GM12878 (cell line): ENCODE measurements at regions not wholly inside any gene's neighbourhood (a gene's known extent, or its start where the extent isn't known, plus 50 kb on each side); places are given as distances from the start of the nearest gene placed in this dataset.

Source experiments
- ATAC-seq: fragments of 200-7000 bp; cut with Tn5 transposase; 3 replicates; pipeline ENCODE4 v1.9.1; 2020; ENCODE audit warnings: mild to moderate bottlenecking, moderate library complexity
- BruUV-seq: library from RNA; stranded (reverse); fragments of 400-500 nt; replicated peaks from 2 replicates; lab custom pipeline; 2021; lab: Mats Ljungman, UMichigan
- CTCF ChIA-PET: fragments of 300-600 bp; sonication (Branson Sonifier 250); formaldehyde crosslinking; extraction: SDS; loops from one replicate; lab custom pipeline; 2021; ENCODE audit warnings: inconsistent platforms; lab: Yijun Ruan, JAX
- POLR2A ChIA-PET: fragments of 350-600 bp; formaldehyde crosslinking; extraction: SDS; loops from one replicate; lab custom pipeline; 2021; ENCODE audit warnings: inconsistent platforms; lab: Charles Lee
- RAD21 ChIA-PET: fragments of 300-600 bp; sonication (Branson Sonifier 250); formaldehyde crosslinking; loops from one replicate; lab custom pipeline; 2023; ENCODE audit warnings: antibody characterized with exemption; ENCODE audit not compliant: unreplicated experiment; lab: Charles Lee
- SMC1A ChIA-PET: fragments of 300-600 bp; sonication (Branson Sonifier 250); formaldehyde crosslinking; loops from one replicate; lab custom pipeline; 2023; ENCODE audit not compliant: unreplicated experiment, uncharacterized antibody; lab: Charles Lee
- DNase-seq: peaks from one replicate; pipeline ENCODE4 v3.0.0-alpha.2; 2011; ENCODE audit warnings: low read depth, low spot score
- FAIRE-seq: peaks from 3 replicates; lab custom pipeline; 2011; peaks lifted over from hg19 to GRCh38; lab: Jason Lieb, UNC
- H2AFZ ChIP-seq: 2 replicates; pipeline ENCODE4 v1.6.0; 2011; ENCODE audit warnings: low read depth, low read length, control low read depth; ENCODE audit not compliant: control insufficient read depth
- H3K27ac ChIP-seq: 2 replicates; pipeline ENCODE4 v1.5.1; 2011; ENCODE audit warnings: control low read depth; ENCODE audit not compliant: control insufficient read depth, insufficient read depth
- H3K27me3 ChIP-seq, 2 experiments: replicated peaks in 1 of 2; 2 replicates each; pipeline versions ENCODE4 v1.6.0 to v1.6.1; 2011; ENCODE audit warnings: low read length in 1 of 2; ENCODE audit not compliant: control insufficient read depth in 2 of 2, insufficient read depth in 2 of 2
- H3K36me3 ChIP-seq, 2 experiments: 2 replicates each; pipeline ENCODE4 v1.5.1; 2011; ENCODE audit warnings: low read length in 1 of 2; ENCODE audit not compliant: control insufficient read depth in 2 of 2, insufficient read depth in 2 of 2
- H3K4me1 ChIP-seq: 2 replicates; pipeline ENCODE4 v1.6.1; 2011; ENCODE audit warnings: mild to moderate bottlenecking, low read length, moderate library complexity, mixed read lengths; ENCODE audit not compliant: control insufficient read depth, insufficient read depth
- H3K4me2 ChIP-seq: 2 replicates; pipeline ENCODE4 v1.6.0; 2011; ENCODE audit warnings: control low read depth; ENCODE audit not compliant: control insufficient read depth, insufficient read depth
- H3K4me3 ChIP-seq: fragments of 200-600 bp; sonication (generic); 2 replicates; pipeline ENCODE4 v1.5.1; 2016
- H3K79me2 ChIP-seq: 2 replicates; pipeline ENCODE4 v1.6.0; 2011; ENCODE audit warnings: low read length; ENCODE audit not compliant: control insufficient read depth, insufficient read depth
- H3K9ac ChIP-seq: 2 replicates; pipeline ENCODE4 v1.8.0; 2011; ENCODE audit warnings: low read length, control low read depth, mixed read lengths; ENCODE audit not compliant: control insufficient read depth, insufficient read depth
- H3K9me3 ChIP-seq: replicated peaks from 3 replicates; pipeline ENCODE4 v1.5.1; 2011; ENCODE audit warnings: mild to moderate bottlenecking, low read length; ENCODE audit not compliant: control insufficient read depth, insufficient read depth
- H4K20me1 ChIP-seq: 2 replicates; pipeline ENCODE4 v1.6.0; 2011; ENCODE audit not compliant: control insufficient read depth, insufficient read depth
- FOXK2 ChIP-seq: fragments of 450-650 bp; IDR thresholded peaks from 2 replicates; pipeline ENCODE4 v1.6.1; 2017; ENCODE audit warnings: mild to moderate bottlenecking, moderate library complexity
- KDM1A ChIP-seq: fragments of 200-600 bp; sonication (generic); IDR thresholded peaks from 2 replicates; pipeline ENCODE4 v1.6.1; 2016; ENCODE audit warnings: borderline replicate concordance
- MEF2B ChIP-seq: fragments of 450-650 bp; IDR thresholded peaks from 2 replicates; pipeline ENCODE4 v1.6.1; 2018; ENCODE audit warnings: mild to moderate bottlenecking, moderate library complexity; ENCODE audit not compliant: partially characterized antibody, poor library complexity, severe bottlenecking
- NBN ChIP-seq: fragments of 450-650 bp; IDR thresholded peaks from 2 replicates; pipeline ENCODE4 v1.6.1; 2016
- NFXL1 ChIP-seq: fragments of 450-650 bp; IDR thresholded peaks from 2 replicates; pipeline ENCODE4 v1.6.1; 2017; ENCODE audit warnings: antibody characterized with exemption, mild to moderate bottlenecking, borderline replicate concordance
- NR2C1 ChIP-seq: fragments of 450-650 bp; IDR thresholded peaks from 2 replicates; pipeline ENCODE4 v1.6.1; 2017; ENCODE audit warnings: antibody characterized with exemption, mild to moderate bottlenecking, moderate library complexity
- PML ChIP-seq: IDR thresholded peaks from 2 replicates; pipeline ENCODE4 v1.6.1; 2012; ENCODE audit warnings: low read length, inconsistent platforms
- POLR2A ChIP-seq: IDR thresholded peaks from 2 replicates; pipeline ENCODE4 v1.6.1; 2011; ENCODE audit warnings: low read depth, mild to moderate bottlenecking, low read length
- YY1 ChIP-seq: IDR thresholded peaks from 2 replicates; pipeline ENCODE4 v1.6.1; 2011; ENCODE audit warnings: low read depth, mild to moderate bottlenecking, low read length
- ZNF592 ChIP-seq: fragments of 450-650 bp; IDR thresholded peaks from 2 replicates; pipeline ENCODE4 v1.6.1; 2017; ENCODE audit warnings: mild to moderate bottlenecking, moderate library complexity
- WGBS: methylation state at CpG from one replicate; pipeline ENCODE4 v1.1.6; 2016; ENCODE audit warnings: low lambda C conversion rate; ENCODE audit not compliant: insufficient replicate concordance, insufficient coverage; ENCODE audit errors: missing lambda C conversion rate; 5-methylcytosine and 5-hydroxymethylcytosine counted together
- in situ Hi-C: fragments of 300-500 bp; cut with MboI; formaldehyde crosslinking; loops from 9 replicates; pipeline ENCODE4 v1.14.3; 2018; ENCODE audit warnings: mixed read lengths
- intact Hi-C: fragments of 100-400 bp; cut with micrococcal nuclease; formaldehyde crosslinking; loops from one replicate; pipeline ENCODE4 v1.14.2; 2022; ENCODE audit not compliant: unreplicated experiment
- TF ChIP-seq, protein P1 (sequence below), 3 experiments: IDR thresholded peaks in 2 of 3; conservative IDR thresholded peaks in 1 of 3; 2 replicates each; pipeline ENCODE4 v1.5.1; 2011; ENCODE audit warnings: low read depth in 3 of 3, low read length in 3 of 3, mild to moderate bottlenecking in 3 of 3, control low read depth in 2 of 3, moderate library complexity in 2 of 3, inconsistent platforms in 1 of 3, mixed read lengths in 1 of 3; ENCODE audit not compliant: control insufficient read depth in 2 of 3, insufficient read depth in 1 of 3; ENCODE audit errors: extremely low read depth in 1 of 3

DNA sequence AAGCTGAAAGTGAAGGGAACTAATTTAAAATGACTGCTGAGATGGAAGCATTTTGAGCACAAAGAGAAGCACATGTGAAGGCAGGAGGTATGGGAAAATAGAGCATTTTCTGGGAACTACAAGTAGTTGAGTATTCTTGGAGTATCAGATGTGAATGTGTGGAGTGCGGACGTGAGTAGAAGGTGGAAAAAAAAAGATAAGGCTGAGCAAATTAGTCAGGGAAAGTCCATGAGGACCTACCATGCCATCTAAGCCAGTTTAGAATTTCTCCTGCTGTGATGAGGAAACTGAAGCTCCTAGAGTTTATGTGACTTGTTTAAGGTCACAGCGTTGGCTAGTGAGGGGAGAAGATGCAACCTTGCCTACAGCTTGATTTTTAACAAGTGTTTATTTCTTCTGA, 578.1 kb upstream of the MIR17HG start:
- intact Hi-C loops: no loop called here
- no TSS peak for BruUV-seq

More for the DNA sequence above, 578.1 kb upstream of the MIR17HG start:
- ATAC-seq (no peak), DNase-seq (no peak)
- POLR2A ChIA-PET: no interaction called here
- no peak for TF ChIP-seq YY1
- TF ChIP-seq NR2C1: no peak
- TF ChIP-seq POLR2A: no peak
- TF ChIP-seq, protein P1, sequence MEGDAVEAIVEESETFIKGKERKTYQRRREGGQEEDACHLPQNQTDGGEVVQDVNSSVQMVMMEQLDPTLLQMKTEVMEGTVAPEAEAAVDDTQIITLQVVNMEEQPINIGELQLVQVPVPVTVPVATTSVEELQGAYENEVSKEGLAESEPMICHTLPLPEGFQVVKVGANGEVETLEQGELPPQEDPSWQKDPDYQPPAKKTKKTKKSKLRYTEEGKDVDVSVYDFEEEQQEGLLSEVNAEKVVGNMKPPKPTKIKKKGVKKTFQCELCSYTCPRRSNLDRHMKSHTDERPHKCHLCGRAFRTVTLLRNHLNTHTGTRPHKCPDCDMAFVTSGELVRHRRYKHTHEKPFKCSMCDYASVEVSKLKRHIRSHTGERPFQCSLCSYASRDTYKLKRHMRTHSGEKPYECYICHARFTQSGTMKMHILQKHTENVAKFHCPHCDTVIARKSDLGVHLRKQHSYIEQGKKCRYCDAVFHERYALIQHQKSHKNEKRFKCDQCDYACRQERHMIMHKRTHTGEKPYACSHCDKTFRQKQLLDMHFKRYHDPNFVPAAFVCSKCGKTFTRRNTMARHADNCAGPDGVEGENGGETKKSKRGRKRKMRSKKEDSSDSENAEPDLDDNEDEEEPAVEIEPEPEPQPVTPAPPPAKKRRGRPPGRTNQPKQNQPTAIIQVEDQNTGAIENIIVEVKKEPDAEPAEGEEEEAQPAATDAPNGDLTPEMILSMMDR (IDR thresholded peaks at IDR 0.05 in 2 of 3, conservative IDR thresholded peaks at IDR 0.05 in 1 of 3; ENCODE audit: control insufficient read depth in 2 of 3, extremely low read depth in 1 of 3, insufficient read depth in 1 of 3, low read depth in 3 of 3, low read length in 3 of 3): no peak
- no peak for TF ChIP-seq NFXL1
- no peak for TF ChIP-seq PML
- no peak for TF ChIP-seq MEF2B
- no peak for TF ChIP-seq KDM1A
- no peak for TF ChIP-seq NBN
- TF ChIP-seq ZNF592: no peak
- TF ChIP-seq FOXK2: no peak
- TF ChIP-seq, all 136 proteins: peak for 0
- Histone ChIP-seq H3K79me2 (no peaks in the 10 kb centered on the region), H3K4me1 (no peaks in the 10 kb centered on the region), H3K9me3 (no peaks in the 10 kb centered on the region), H3K27ac (no peak overlapping the region), H3K36me3 (no peaks in the 10 kb centered on the region), H3K4me3 (no peak overlapping the region), H3K4me2 (no peak overlapping the region), H3K27me3 (no peaks in the 10 kb centered on the region), H3K9ac (no peak overlapping the region), H4K20me1 (no peaks in the 10 kb centered on the region), H2AFZ (no peak overlapping the region)
- in situ Hi-C loops: no loop called here
- ChIA-PET SMC1A (no interaction called here), CTCF (no interaction called here), RAD21 (no interaction called here)
- 3% methylated on average over 3 of the region's 3 CpGs for WGBS
- FAIRE-seq: no peak
